Activated CD8-positive, alpha-beta T cell treated with anti-CD3 and anti-CD28 coated beads, Interleukin-2, amount 10 ng/mL, durations not matched to agents 7 days and 5 days (primary cell): ENCODE measurements at regions not wholly inside any gene's neighbourhood (a gene's known extent, or its start where the extent isn't known, plus 50 kb on each side); places are given as distances from the start of the nearest gene placed in this dataset.

Experiments used
- ATAC-seq: fragments of 150-1000 bp; cut with Tn5 transposase; one replicate; pipeline ENCODE4 v1.10.0; 2021; ENCODE audit warnings: moderate library complexity
- CTCF ChIA-PET: fragments of 350-600 bp; sonication (Branson Sonifier 250); formaldehyde crosslinking; loops from one replicate; lab custom pipeline; 2021; ENCODE audit warnings: antibody characterized with exemption; lab: Charles Lee
- POLR2A ChIA-PET: fragments of 350-600 bp; sonication (Branson Sonifier 250); formaldehyde crosslinking; loops from one replicate; lab custom pipeline; 2021; ENCODE audit warnings: antibody characterized with exemption; lab: Charles Lee
- DNase-seq: peaks from one replicate; pipeline ENCODE4 v3.0.0-alpha.2; 2020
- H3K27ac Mint-ChIP-seq: one replicate; pipeline ENCODE4 v1.8.0; 2021; ENCODE audit warnings: mild to moderate bottlenecking, mixed read lengths
- H3K27me3 Mint-ChIP-seq: one replicate; pipeline ENCODE4 v1.8.0; 2021; ENCODE audit warnings: low read depth, mixed read lengths
- H3K36me3 Mint-ChIP-seq: one replicate; pipeline ENCODE4 v1.8.0; 2021; ENCODE audit warnings: low read depth, mixed read lengths
- H3K4me1 Mint-ChIP-seq: one replicate; pipeline ENCODE4 v1.8.0; 2021; ENCODE audit warnings: low read depth, mixed read lengths
- H3K4me3 Mint-ChIP-seq: one replicate; pipeline ENCODE4 v1.8.0; 2021; ENCODE audit warnings: mild to moderate bottlenecking, mixed read lengths
- H3K9me3 Mint-ChIP-seq: one replicate; pipeline ENCODE4 v1.8.0; 2022; ENCODE audit warnings: mixed read lengths; ENCODE audit not compliant: insufficient read depth

- no peaks in the 10 kb centered on the region for H3K36me3 Mint-ChIP-seq
- ChIA-PET POLR2A (no interaction called here), CTCF (no interaction called here)
- ATAC-seq (no peak), DNase-seq (no peak)
- H3K4me3 Mint-ChIP-seq, result no peak overlapping the region
- no peaks in the 10 kb centered on the region for H3K4me1 Mint-ChIP-seq
- no peaks in the 10 kb centered on the region for H3K9me3 Mint-ChIP-seq
- no peaks in the 10 kb centered on the region for H3K27me3 Mint-ChIP-seq
- H3K27ac Mint-ChIP-seq, result no peak overlapping the region
These were observed 172.8 kb downstream of the NR2F2 start for GRCh38 chr15:96503276-96503675.

- ATAC-seq, result no peak
- H3K4me3 Mint-ChIP-seq, result no peak overlapping the region
- H3K36me3 Mint-ChIP-seq, result no peaks in the 10 kb centered on the region
- no peak overlapping the region for H3K27ac Mint-ChIP-seq
- CTCF ChIA-PET, result no interaction called here
- H3K4me1 Mint-ChIP-seq, result no peaks in the 10 kb centered on the region
- no peaks in the 10 kb centered on the region for H3K27me3 Mint-ChIP-seq
- POLR2A ChIA-PET, result no interaction called here
- H3K9me3 Mint-ChIP-seq, result no peaks in the 10 kb centered on the region
- no peak for DNase-seq
These were observed 173.9 kb downstream of the NR2F2 start for GRCh38 chr15:96504371-96504770.

- Mint-ChIP-seq H3K9me3 (no peaks in the 10 kb centered on the region), H3K27ac (no peak overlapping the region), H3K27me3 (no peaks in the 10 kb centered on the region), H3K4me3 (no peak overlapping the region), H3K4me1 (no peaks in the 10 kb centered on the region), H3K36me3 (no peaks in the 10 kb centered on the region)
- DNase-seq, result no peak
- ATAC-seq, result no peak
- CTCF ChIA-PET, result no interaction called here
- POLR2A ChIA-PET, result no interaction called here
These were observed 174.5 kb downstream of the NR2F2 start for GRCh38 chr15:96505014-96505413.

- H3K9me3 Mint-ChIP-seq, result peaks cover 20% of the 10 kb centered on the region
- POLR2A ChIA-PET, result no interaction called here
- no peaks in the 10 kb centered on the region for H3K4me1 Mint-ChIP-seq
- H3K4me3 Mint-ChIP-seq, result no peak overlapping the region
- CTCF ChIA-PET, result no interaction called here
- no peak overlapping the region for H3K27ac Mint-ChIP-seq
- no peak for ATAC-seq
- H3K27me3 Mint-ChIP-seq, result no peaks in the 10 kb centered on the region
- no peak for DNase-seq
- H3K36me3 Mint-ChIP-seq, result no peaks in the 10 kb centered on the region
These were observed 184.2 kb downstream of the NR2F2 start for GRCh38 chr15:96514607-96515285.

GRCh38 chr15:96515371-96515770 lies 184.9 kb downstream of the NR2F2 start:
- ChIA-PET CTCF (no interaction called here), POLR2A (no interaction called here)
- ATAC-seq (no peak), DNase-seq (no peak)
- no peaks in the 10 kb centered on the region for H3K27me3 Mint-ChIP-seq
- peaks cover 20% of the 10 kb centered on the region for H3K9me3 Mint-ChIP-seq
- no peak overlapping the region for H3K4me3 Mint-ChIP-seq
- no peak overlapping the region for H3K27ac Mint-ChIP-seq
- H3K36me3 Mint-ChIP-seq, result no peaks in the 10 kb centered on the region
- H3K4me1 Mint-ChIP-seq, result no peaks in the 10 kb centered on the region

- Mint-ChIP-seq H3K4me3 (no peak overlapping the region), H3K36me3 (no peaks in the 10 kb centered on the region)
- POLR2A ChIA-PET, result no interaction called here
These were observed 190.9 kb downstream of the NR2F2 start for GRCh38 chr15:96521386-96521785.

GRCh38 chr15:96524676-96525417 lies 194.3 kb downstream of the NR2F2 start:
- Mint-ChIP-seq H3K27me3 (no peaks in the 10 kb centered on the region), H3K36me3 (no peaks in the 10 kb centered on the region), H3K9me3 (no peaks in the 10 kb centered on the region), H3K27ac (no peak overlapping the region), H3K4me3 (no peak overlapping the region), H3K4me1 (no peaks in the 10 kb centered on the region)
- ChIA-PET CTCF (no interaction called here), POLR2A (no interaction called here)
- no peak for ATAC-seq
- no peak for DNase-seq

More at GRCh38 chr15:96521386-96521785, 190.9 kb downstream of the NR2F2 start:
- no peak for DNase-seq
- no peaks in the 10 kb centered on the region for H3K4me1 Mint-ChIP-seq
- no peak for ATAC-seq
- CTCF ChIA-PET, result no interaction called here
- no peak overlapping the region for H3K27ac Mint-ChIP-seq
- peaks cover 10% of the 10 kb centered on the region for H3K9me3 Mint-ChIP-seq
- no peaks in the 10 kb centered on the region for H3K27me3 Mint-ChIP-seq

GRCh38 chr15:96535148-96535547 lies 204.6 kb downstream of the NR2F2 start:
- no peaks in the 10 kb centered on the region for H3K9me3 Mint-ChIP-seq
- no peak overlapping the region for H3K27ac Mint-ChIP-seq
- ATAC-seq, result no peak
- ChIA-PET CTCF (no interaction called here), POLR2A (no interaction called here)
- no peaks in the 10 kb centered on the region for H3K27me3 Mint-ChIP-seq
- no peak for DNase-seq
- no peaks in the 10 kb centered on the region for H3K36me3 Mint-ChIP-seq
- no peak overlapping the region for H3K4me3 Mint-ChIP-seq
- no peaks in the 10 kb centered on the region for H3K4me1 Mint-ChIP-seq

- no peak for ATAC-seq
These were observed 208.0 kb downstream of the NR2F2 start for GRCh38 chr15:96538491-96538890.

GRCh38 chr15:96540283-96540682 lies 209.8 kb downstream of the NR2F2 start:
- POLR2A ChIA-PET, result no interaction called here
- ATAC-seq, result no peak
- no peaks in the 10 kb centered on the region for H3K36me3 Mint-ChIP-seq
- H3K27me3 Mint-ChIP-seq, result no peaks in the 10 kb centered on the region
- H3K27ac Mint-ChIP-seq, result no peak overlapping the region
- CTCF ChIA-PET, result no interaction called here
- no peak for DNase-seq
- no peaks in the 10 kb centered on the region for H3K4me1 Mint-ChIP-seq
- no peaks in the 10 kb centered on the region for H3K9me3 Mint-ChIP-seq
- no peak overlapping the region for H3K4me3 Mint-ChIP-seq

More at GRCh38 chr15:96538491-96538890, 208.0 kb downstream of the NR2F2 start:
- H3K9me3 Mint-ChIP-seq, result no peaks in the 10 kb centered on the region
- no peaks in the 10 kb centered on the region for H3K27me3 Mint-ChIP-seq
- H3K27ac Mint-ChIP-seq, result no peak overlapping the region
- H3K4me3 Mint-ChIP-seq, result no peak overlapping the region
- no peaks in the 10 kb centered on the region for H3K4me1 Mint-ChIP-seq
- H3K36me3 Mint-ChIP-seq, result no peaks in the 10 kb centered on the region
- CTCF ChIA-PET, result no interaction called here
- POLR2A ChIA-PET, result no interaction called here
- no peak for DNase-seq

- DNase-seq (no peak), ATAC-seq (no peak)
- POLR2A ChIA-PET, result no interaction called here
- CTCF ChIA-PET, result no interaction called here
- Mint-ChIP-seq H3K27me3 (no peaks in the 10 kb centered on the region), H3K4me3 (no peak overlapping the region), H3K4me1 (no peaks in the 10 kb centered on the region), H3K9me3 (no peaks in the 10 kb centered on the region), H3K36me3 (no peaks in the 10 kb centered on the region), H3K27ac (no peak overlapping the region)
These were observed 211.8 kb downstream of the NR2F2 start for GRCh38 chr15:96542130-96542770.

GRCh38 chr15:96544162-96544756 lies 213.8 kb downstream of the NR2F2 start:
- H3K4me1 Mint-ChIP-seq, result no peaks in the 10 kb centered on the region
- H3K4me3 Mint-ChIP-seq, result no peak overlapping the region
- no peaks in the 10 kb centered on the region for H3K36me3 Mint-ChIP-seq
- no peaks in the 10 kb centered on the region for H3K27me3 Mint-ChIP-seq
- ATAC-seq (no peak), DNase-seq (no peak)
- POLR2A ChIA-PET, result no interaction called here
- CTCF ChIA-PET, result no interaction called here
- no peak overlapping the region for H3K27ac Mint-ChIP-seq
- H3K9me3 Mint-ChIP-seq, result no peaks in the 10 kb centered on the region
